ENCODE measurements at regions not wholly inside any gene's neighbourhood (a gene's known extent, or its start where the extent isn't known, plus 50 kb on each side); places are given as distances from the start of the nearest gene placed in this dataset.

DNA sequence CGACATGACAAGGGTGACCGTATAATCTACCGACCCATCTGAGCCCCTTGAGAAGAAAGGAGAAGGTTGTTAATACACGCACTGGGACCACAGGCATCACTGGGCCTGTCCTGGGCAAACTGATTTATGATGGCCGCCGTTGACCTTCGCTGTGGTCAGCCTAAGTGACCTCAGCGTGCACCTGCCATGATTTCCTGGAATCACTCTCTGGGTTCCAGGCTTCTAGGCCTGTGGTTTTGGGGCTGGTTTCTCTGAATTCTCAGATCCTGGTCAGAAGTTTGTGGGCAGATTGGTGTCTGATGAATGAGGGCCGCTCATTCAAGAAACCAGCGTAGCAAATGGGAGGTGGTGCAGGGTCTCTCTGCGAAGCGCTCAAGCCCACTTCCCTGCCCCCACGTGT is 64.0 kb downstream of the SIK1 start:
- TF ChIP-seq CTCF (IDR thresholded peaks at IDR 0.05 in 4 of 5, conservative IDR thresholded peaks at IDR 0.05 in 1 of 5) (no peak), POLR2A (IDR thresholded peaks at IDR 0.05) (no peak)

Data from gastrocnemius medialis (tissue), 4 donors.